ENCODE measurements at regions not wholly inside any gene's neighbourhood (a gene's known extent, or its start where the extent isn't known, plus 50 kb on each side); places are given as distances from the start of the nearest gene placed in this dataset.

DNA sequence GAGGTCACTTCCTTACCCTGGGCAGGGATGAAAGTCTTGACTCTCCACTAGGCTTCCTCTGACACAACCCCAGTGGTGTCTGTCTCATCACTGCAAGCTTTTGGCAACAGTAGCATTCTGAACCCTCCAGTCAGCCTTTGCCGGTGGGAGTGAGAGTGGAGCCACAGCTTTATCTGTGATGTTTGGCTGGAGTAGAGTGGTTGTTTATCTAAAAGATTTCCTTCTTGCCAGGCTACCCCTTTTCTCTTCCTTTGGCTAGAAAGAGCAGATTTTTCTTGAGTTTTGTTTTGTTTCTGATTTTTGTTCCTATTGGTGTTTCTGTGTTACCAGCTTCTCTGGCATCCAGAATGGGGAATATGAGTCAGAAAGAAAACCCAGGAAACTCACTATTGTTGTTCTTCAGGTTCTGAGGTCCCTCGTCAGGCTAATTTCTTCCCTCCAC is 98.9 kb upstream of the KIF5B start:
- Histone ChIP-seq H4K8ac (ENCODE audit: low read depth in 2 of 2, low read length in 2 of 2) (no peak overlapping the region), H3K18ac (ENCODE audit: low read depth, low read length) (no peak overlapping the region), H2BK120ac (ENCODE audit: low read depth, low read length) (no peak overlapping the region), H3K9ac (ENCODE audit: low read depth, low read length) (no peak overlapping the region), H2AFZ (replicated peaks; ENCODE audit: low read length, poor library complexity) (no peak overlapping the region), H4K91ac (ENCODE audit: insufficient read depth, low read depth, low read length) (no peak overlapping the region), H2BK5ac (ENCODE audit: low read depth, low read length, poor library complexity, severe bottlenecking) (no peak overlapping the region), H3K14ac (replicated peaks; ENCODE audit: low read depth, low read length) (no peak overlapping the region), H3K56ac (ENCODE audit: extremely low read depth, insufficient read depth, low read length) (no peak overlapping the region), H3K27me3 (ENCODE audit: control insufficient read depth, insufficient read depth, low read length) (no peaks in the 10 kb centered on the region; the same call in 1 of the 2 replicates), H3K4me3 (ENCODE audit: insufficient read depth, low read depth, low read length) (no peak overlapping the region), H3K9me1 (ENCODE audit: insufficient read depth, low read length) (no peaks in the 10 kb centered on the region; the same call in 1 of the 2 replicates), H4K20me1 (ENCODE audit: insufficient read depth, low read length) (no peaks in the 10 kb centered on the region), H3K4ac (ENCODE audit: low read depth, low read length) (no peak overlapping the region), H2AK5ac (ENCODE audit: low read depth, low read length) (no peak overlapping the region), H3K79me1 (ENCODE audit: low read depth in 1 of 2, low read length in 2 of 2) (no peaks in the 10 kb centered on the region), H3K23ac (ENCODE audit: low read depth, low read length) (no peak overlapping the region), H2AK9ac (replicated peaks; ENCODE audit: low read depth, low read length, poor library complexity) (no peak overlapping the region), H3K4me2 (ENCODE audit: low read depth, low read length) (peak overlapping the region; percentile 43; the same call in 1 of the 2 replicates), H3K9me3 (ENCODE audit: control insufficient read depth, insufficient read depth, low read length) (no peaks in the 10 kb centered on the region), H2BK15ac (ENCODE audit: low read depth, low read length) (no peak overlapping the region), H2BK20ac (ENCODE audit: low read depth, low read length) (no peak overlapping the region), H4K5ac (ENCODE audit: low read depth, low read length) (no peak overlapping the region), H3K36me3 (ENCODE audit: control insufficient read depth, insufficient read depth, low read length) (no peaks in the 10 kb centered on the region), H3K4me1 (ENCODE audit: control insufficient read depth, insufficient read depth, low read length) (peaks cover 3% of the 10 kb centered on the region; the same call in 1 of the 2 replicates), H3K27ac (ENCODE audit: insufficient read depth, low read length) (no peak overlapping the region)
- DNase-seq (peak; percentile 63), ATAC-seq (ENCODE audit: low read depth) (peak; percentile 86)
- intact Hi-C loops (cut with micrococcal nuclease): no loop called here
- TF ChIP-seq RCOR1 (IDR thresholded peaks at IDR 0.05; ENCODE audit: insufficient replicate concordance, low read length) (no peak), RAD21 (IDR thresholded peaks at IDR 0.05; ENCODE audit: low read length) (no peak), SMC3 (IDR thresholded peaks at IDR 0.05; ENCODE audit: low read depth, low read length) (no peak), POLR2A (IDR thresholded peaks at IDR 0.05; ENCODE audit: low read depth, low read length) (no peak), BHLHE40 (IDR thresholded peaks at IDR 0.05; ENCODE audit: low read depth, low read length) (no peak), CEBPB (IDR thresholded peaks at IDR 0.05; ENCODE audit: low read depth, low read length) (peak; percentile 28; the same call in 1 of the 2 replicates)
- no TSS peak for BruUV-seq (replicated peaks)
- dilution Hi-C loops (cut with HindIII; ENCODE audit: low sequenced_read_pairs, unreplicated experiment): no loop called here
- POLR2A ChIA-PET (ENCODE audit: unreplicated experiment): no interaction called here
- WGBS, 2 experiments (ENCODE audit: extremely low coverage in 2 of 2, insufficient read length in 1 of 2): no CpG with 5 or more reads among the region's 2 CpGs
- in situ Hi-C loops (cut with MboI; ENCODE audit: low sequenced_read_pairs): no loop called here
- CTCF ChIA-PET: no interaction called here

All from IMR-90 (cell line).